ENCODE measurements at regions not wholly inside any gene's neighbourhood (a gene's known extent, or its start where the extent isn't known, plus 50 kb on each side); places are given as distances from the start of the nearest gene placed in this dataset.

DNA sequence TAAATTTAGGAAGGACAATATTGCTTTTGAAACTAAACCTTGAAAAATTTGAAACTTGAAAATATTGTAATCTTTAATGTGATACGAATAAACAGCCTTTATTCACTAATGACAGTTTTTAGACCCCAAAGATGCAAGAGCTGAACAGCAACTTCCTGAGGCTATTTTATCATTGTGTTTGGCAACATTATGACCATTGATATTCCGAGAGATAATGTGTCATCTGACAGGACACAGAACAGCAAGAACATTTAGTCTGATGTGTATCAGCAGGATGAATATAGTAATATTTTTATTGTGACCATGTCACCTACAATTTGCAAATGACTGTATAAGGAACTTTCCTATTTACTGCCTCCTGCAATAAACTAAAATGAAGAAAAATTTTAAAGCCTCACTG is 316.0 kb downstream of the ADAM29 start:
- no peak for FAIRE-seq
- H3K4me2 ChIP-seq (ENCODE audit: insufficient read depth, low read length) = no peak overlapping the region
- BruUV-seq (replicated peaks) = no TSS peak

More for the DNA sequence above, 316.0 kb downstream of the ADAM29 start:
- TF ChIP-seq CC2D1A (IDR thresholded peaks at IDR 0.05) (no peak), U2AF2 (optimal IDR thresholded peaks at IDR 0.05; ENCODE audit: low read depth, low read length) (no peak), PRPF4 (IDR thresholded peaks at IDR 0.05; ENCODE audit: insufficient read depth, low read depth, low read length, poor library complexity, severe bottlenecking) (no peak), MBD2 (IDR thresholded peaks at IDR 0.05; ENCODE audit: borderline replicate concordance, low read depth) (no peak), NR2C2 (CRISPR knock-in tag; IDR thresholded peaks at IDR 0.05) (no peak), NR2C2 (tag; IDR thresholded peaks at IDR 0.05) (no peak), SETDB1 (IDR thresholded peaks at IDR 0.05; ENCODE audit: low read length) (no peak)
- TF ChIP-seq, protein P1, sequence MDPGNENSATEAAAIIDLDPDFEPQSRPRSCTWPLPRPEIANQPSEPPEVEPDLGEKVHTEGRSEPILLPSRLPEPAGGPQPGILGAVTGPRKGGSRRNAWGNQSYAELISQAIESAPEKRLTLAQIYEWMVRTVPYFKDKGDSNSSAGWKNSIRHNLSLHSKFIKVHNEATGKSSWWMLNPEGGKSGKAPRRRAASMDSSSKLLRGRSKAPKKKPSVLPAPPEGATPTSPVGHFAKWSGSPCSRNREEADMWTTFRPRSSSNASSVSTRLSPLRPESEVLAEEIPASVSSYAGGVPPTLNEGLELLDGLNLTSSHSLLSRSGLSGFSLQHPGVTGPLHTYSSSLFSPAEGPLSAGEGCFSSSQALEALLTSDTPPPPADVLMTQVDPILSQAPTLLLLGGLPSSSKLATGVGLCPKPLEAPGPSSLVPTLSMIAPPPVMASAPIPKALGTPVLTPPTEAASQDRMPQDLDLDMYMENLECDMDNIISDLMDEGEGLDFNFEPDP (CRISPR knock-in tag; IDR thresholded peaks at IDR 0.05) = no peak
- TF ChIP-seq, protein P2, sequence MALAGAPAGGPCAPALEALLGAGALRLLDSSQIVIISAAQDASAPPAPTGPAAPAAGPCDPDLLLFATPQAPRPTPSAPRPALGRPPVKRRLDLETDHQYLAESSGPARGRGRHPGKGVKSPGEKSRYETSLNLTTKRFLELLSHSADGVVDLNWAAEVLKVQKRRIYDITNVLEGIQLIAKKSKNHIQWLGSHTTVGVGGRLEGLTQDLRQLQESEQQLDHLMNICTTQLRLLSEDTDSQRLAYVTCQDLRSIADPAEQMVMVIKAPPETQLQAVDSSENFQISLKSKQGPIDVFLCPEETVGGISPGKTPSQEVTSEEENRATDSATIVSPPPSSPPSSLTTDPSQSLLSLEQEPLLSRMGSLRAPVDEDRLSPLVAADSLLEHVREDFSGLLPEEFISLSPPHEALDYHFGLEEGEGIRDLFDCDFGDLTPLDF (CRISPR knock-in tag; IDR thresholded peaks at IDR 0.05) = no peak
- TF ChIP-seq, protein P3, sequence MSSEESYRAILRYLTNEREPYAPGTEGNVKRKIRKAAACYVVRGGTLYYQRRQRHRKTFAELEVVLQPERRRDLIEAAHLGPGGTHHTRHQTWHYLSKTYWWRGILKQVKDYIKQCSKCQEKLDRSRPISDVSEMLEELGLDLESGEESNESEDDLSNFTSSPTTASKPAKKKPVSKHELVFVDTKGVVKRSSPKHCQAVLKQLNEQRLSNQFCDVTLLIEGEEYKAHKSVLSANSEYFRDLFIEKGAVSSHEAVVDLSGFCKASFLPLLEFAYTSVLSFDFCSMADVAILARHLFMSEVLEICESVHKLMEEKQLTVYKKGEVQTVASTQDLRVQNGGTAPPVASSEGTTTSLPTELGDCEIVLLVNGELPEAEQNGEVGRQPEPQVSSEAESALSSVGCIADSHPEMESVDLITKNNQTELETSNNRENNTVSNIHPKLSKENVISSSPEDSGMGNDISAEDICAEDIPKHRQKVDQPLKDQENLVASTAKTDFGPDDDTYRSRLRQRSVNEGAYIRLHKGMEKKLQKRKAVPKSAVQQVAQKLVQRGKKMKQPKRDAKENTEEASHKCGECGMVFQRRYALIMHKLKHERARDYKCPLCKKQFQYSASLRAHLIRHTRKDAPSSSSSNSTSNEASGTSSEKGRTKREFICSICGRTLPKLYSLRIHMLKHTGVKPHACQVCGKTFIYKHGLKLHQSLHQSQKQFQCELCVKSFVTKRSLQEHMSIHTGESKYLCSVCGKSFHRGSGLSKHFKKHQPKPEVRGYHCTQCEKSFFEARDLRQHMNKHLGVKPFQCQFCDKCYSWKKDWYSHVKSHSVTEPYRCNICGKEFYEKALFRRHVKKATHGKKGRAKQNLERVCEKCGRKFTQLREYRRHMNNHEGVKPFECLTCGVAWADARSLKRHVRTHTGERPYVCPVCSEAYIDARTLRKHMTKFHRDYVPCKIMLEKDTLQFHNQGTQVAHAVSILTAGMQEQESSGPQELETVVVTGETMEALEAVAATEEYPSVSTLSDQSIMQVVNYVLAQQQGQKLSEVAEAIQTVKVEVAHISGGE (CRISPR knock-in tag; IDR thresholded peaks at IDR 0.05) = no peak
- no peaks in the 10 kb centered on the region for H4K20me1 ChIP-seq (replicated peaks; ENCODE audit: control insufficient read depth, insufficient read depth, low read length)
- no peaks in the 10 kb centered on the region for H3K79me2 ChIP-seq (ENCODE audit: control insufficient read depth, insufficient read depth, low read length)
- in situ Hi-C loops (cut with MboI) (no loop called here), intact Hi-C loops (cut with micrococcal nuclease) (no loop called here)
- no peak overlapping the region for H3K27ac ChIP-seq (ENCODE audit: extremely low read depth, low read depth, low read length)
- ChIA-PET CTCF (ENCODE audit: low intra/inter-chr PET ratio) (no interaction called here), POLR2A (no interaction called here)
- H3K36me3 ChIP-seq (ENCODE audit: control insufficient read depth, insufficient read depth, low read length) = no peaks in the 10 kb centered on the region
- H2AFZ ChIP-seq (ENCODE audit: low read depth, low read length) = no peak overlapping the region
- H3K9me1 ChIP-seq (ENCODE audit: control insufficient read depth, insufficient read depth, low read length) = no peaks in the 10 kb centered on the region
- no peaks in the 10 kb centered on the region; the same call in 1 of the 2 replicates for H3K9me3 ChIP-seq (replicated peaks; ENCODE audit: control insufficient read depth, insufficient read depth, low read depth, low read length)
- H3K4me1 ChIP-seq (replicated peaks in 1 of 2; ENCODE audit: control insufficient read depth in 2 of 2, insufficient read depth in 2 of 2, low read length in 2 of 2) = no peaks in the 10 kb centered on the region
- 0% methylated on average over 2 of the region's 2 CpGs for WGBS (ENCODE audit: insufficient coverage, low coverage, missing lambda C conversion rate)
- ATAC-seq (no peak), DNase-seq (ENCODE audit: extremely low read depth in 1 of 4, low spot score in 3 of 4) (no peak)
- H3K27me3 ChIP-seq (ENCODE audit: control insufficient read depth in 2 of 2, insufficient read depth in 2 of 2, low read length in 2 of 2) = no peaks in the 10 kb centered on the region
- no peak overlapping the region for H3K9ac ChIP-seq (ENCODE audit: insufficient read depth in 1 of 2, low read depth in 2 of 2, low read length in 2 of 2)
- no peak overlapping the region for H3K4me3 ChIP-seq

Measured in K562 (cell line).